LNCaP clone FGC (cell line): ENCODE measurements at regions not wholly inside any gene's neighbourhood (a gene's known extent, or its start where the extent isn't known, plus 50 kb on each side); places are given as distances from the start of the nearest gene placed in this dataset.

Experiments
- DNase-seq: peaks from one replicate; pipeline ENCODE4 v3.0.0-alpha.2; 2011; ENCODE audit warnings: low read depth
- H3K4me3 ChIP-seq: 2 replicates; pipeline ENCODE4 v1.5.1; 2011; ENCODE audit warnings: mild to moderate bottlenecking, low read depth, low read length, control low read depth
- TF ChIP-seq, protein P1 (sequence below): IDR thresholded peaks from 2 replicates; pipeline ENCODE4 v1.5.1; 2012; ENCODE audit warnings: mild to moderate bottlenecking; ENCODE audit not compliant: control insufficient read depth, insufficient read depth; ENCODE audit errors: extremely low read depth

DNA sequence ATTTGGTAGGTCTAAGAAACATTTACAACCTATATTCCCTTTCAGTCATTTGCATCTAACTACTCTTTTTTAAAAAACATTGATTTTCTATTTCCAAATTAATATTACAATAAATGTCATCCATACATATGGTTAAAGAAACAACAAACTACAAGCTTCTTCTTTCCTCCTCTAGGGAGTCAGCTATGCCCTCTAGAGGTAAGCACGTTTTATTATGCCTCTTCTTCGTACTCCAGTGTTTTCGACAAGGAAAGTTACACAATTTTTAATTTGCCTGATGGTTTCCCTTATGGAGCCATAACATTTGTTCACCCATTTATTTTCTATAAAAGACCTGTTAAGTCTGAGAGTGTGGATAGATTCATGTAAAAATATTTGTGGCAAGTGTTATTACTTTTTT is 183.4 kb upstream of the CDH7 start:
- no peak overlapping the region for H3K4me3 ChIP-seq
- TF ChIP-seq, protein P1, sequence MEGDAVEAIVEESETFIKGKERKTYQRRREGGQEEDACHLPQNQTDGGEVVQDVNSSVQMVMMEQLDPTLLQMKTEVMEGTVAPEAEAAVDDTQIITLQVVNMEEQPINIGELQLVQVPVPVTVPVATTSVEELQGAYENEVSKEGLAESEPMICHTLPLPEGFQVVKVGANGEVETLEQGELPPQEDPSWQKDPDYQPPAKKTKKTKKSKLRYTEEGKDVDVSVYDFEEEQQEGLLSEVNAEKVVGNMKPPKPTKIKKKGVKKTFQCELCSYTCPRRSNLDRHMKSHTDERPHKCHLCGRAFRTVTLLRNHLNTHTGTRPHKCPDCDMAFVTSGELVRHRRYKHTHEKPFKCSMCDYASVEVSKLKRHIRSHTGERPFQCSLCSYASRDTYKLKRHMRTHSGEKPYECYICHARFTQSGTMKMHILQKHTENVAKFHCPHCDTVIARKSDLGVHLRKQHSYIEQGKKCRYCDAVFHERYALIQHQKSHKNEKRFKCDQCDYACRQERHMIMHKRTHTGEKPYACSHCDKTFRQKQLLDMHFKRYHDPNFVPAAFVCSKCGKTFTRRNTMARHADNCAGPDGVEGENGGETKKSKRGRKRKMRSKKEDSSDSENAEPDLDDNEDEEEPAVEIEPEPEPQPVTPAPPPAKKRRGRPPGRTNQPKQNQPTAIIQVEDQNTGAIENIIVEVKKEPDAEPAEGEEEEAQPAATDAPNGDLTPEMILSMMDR, result peak; percentile 75
- peak; percentile 35 for DNase-seq

DNA sequence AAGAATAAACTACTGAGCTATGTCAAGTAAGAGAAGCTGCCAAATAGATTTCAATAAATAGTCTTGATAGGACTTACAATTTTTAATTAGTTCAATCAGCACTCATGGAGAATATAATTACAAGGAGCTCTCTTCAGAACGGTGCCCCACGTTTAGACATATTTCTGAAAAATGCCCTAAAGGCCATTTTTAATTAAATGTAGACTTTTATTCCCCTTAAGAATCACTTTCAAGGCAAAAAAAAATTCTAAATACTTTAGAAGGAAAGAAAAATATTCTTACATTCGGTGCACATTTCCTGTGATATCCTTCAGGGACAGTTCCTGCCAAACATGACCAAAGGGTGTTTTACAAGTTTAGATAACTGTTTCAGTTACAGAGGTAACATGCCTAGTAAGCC is 202.5 kb upstream of the CDH7 start:
- TF ChIP-seq, protein P1, result no peak
- no peak for DNase-seq
- H3K4me3 ChIP-seq, result no peak overlapping the region

DNA sequence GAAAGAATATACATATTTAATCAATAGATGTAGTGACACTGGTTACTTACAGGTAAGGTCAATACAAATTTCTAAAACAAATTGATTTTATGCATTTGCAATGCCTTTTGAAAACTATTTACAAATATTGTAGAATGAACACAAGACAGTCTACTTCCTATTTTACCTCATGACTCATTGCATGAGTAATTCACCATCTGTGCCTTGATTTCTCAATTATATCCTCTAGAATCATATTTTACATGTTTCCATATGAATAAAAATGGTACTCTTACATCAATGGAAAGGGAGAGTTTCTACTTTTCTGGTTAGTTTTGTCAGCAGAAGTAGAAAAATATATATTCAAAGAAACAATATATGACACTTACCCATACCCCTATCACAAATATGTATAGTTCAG is 203.8 kb upstream of the CDH7 start:
- DNase-seq, result no peak
- no peak overlapping the region for H3K4me3 ChIP-seq
- TF ChIP-seq, protein P1, result no peak

DNA sequence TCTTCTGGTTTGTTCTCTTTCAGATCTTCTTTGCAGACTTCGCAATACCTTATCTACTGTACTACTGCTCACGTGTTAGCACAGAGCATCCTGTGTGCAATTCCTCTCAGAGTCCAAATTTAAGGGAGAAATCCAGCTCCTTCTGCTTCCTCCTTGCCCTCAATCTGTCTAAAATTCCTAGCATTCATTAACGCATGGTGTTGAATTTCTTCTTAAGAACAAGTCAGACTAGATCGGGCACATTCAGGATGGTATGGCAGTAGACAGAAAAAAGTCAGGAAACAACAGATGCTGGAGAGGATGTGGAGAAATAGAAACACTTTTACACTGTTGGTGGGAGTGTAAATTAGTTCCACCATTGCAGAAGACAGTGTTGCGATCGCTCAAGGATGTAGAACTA is 206.1 kb upstream of the CDH7 start:
- no peak for DNase-seq

DNA sequence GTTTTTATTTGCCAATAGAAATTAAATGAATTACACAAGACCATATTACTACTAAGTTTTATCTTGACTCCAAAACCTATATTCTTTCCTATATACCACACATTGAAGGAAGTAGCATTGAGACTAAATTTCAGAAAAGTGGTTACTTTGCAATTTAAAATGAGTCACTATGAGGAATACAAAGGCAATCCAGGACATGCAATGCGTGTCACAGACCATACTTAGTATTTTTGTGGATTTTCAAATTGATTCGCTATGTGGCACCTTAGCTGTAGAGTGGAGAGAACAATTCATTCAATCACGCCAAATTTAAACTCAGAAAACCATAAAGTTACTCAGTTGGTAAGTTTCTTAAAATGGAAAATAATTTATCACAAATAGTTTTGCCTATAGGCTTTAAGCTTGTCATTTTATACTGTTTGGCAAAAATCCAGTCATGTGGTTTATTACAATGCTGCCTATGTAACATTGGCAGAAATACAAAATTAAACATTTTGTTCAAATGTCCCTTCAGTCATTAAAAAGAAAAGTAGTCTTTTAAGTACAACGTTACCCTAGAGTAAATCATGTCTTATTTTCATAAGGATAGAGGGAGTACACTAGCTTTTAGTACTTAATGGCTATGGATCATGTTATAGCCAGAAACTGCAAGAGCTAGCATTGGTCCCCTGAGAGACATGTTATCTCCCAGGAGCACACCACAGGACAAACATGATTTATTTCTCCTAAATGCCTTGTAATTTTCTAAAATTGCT is 222.8 kb upstream of the CDH7 start:
- DNase-seq, result peak; percentile 28
- H3K4me3 ChIP-seq, result no peak overlapping the region
- TF ChIP-seq, protein P1, result no peak

More for the DNA sequence above, 206.1 kb upstream of the CDH7 start:
- TF ChIP-seq, protein P1, result no peak
- no peak overlapping the region for H3K4me3 ChIP-seq

DNA sequence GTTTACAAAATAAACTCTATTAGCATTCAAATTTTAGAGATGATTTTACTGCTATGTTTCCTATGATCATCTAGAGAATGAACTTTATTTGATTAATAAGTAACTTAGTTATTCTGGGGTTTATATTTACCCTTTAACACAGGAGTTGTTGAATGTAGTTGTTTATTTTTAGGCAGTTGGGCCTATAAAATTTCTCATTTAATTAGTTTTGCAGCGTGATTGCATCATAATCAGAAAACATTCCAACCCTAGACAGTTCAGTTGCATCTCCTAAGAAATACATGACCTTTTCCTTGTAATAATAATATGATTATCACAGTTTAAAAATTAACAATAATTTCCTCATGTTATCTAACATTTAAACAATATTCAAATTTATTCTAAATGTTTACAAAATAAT is 224.7 kb upstream of the CDH7 start:
- no peak overlapping the region for H3K4me3 ChIP-seq
- peak; percentile 75 for DNase-seq
- TF ChIP-seq, protein P1, result no peak

DNA sequence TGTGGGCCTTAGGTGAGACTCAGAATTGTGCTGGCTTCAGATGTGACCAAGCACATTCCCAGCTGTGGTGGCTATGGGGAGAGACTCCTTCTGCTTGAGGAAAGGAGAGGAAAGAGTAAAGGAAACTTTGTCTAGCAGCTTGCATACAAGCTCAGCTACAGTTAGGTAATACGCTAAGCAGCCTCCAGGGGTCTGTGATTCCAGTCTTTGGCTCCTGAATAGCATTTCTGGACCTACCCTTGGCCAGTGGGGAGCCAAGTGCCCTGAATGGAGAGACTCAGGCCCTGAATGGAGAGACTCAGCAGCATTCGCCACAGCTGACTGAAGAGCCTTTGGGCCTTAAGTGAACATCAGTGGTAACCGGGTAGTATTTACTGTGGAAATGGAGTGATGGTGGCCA is 227.4 kb upstream of the CDH7 start:
- DNase-seq, result no peak
- TF ChIP-seq, protein P1, result no peak
- no peak overlapping the region for H3K4me3 ChIP-seq
